NOMO-1 treated with dmso at 0.1 percent for 144 hours (cell line): ENCODE measurements at regions not wholly inside any gene's neighbourhood (a gene's known extent, or its start where the extent isn't known, plus 50 kb on each side); places are given as distances from the start of the nearest gene placed in this dataset.
"Not testable (repeated sequence)": the region's sequence is repeated elsewhere in the genome, so short reads cannot be mapped to it uniquely, and the experiment has no call there.

Source experiments
- DNase-seq: peaks from one replicate; lab custom pipeline; 2025; ENCODE audit not compliant: unreplicated experiment; lab: John Stamatoyannopoulos, UW

- no peak for DNase-seq
Observed at GRCh38 chr9:115300116-115300515, 182.2 kb upstream of the TNC start.

- no peak for DNase-seq
Observed at GRCh38 chr9:115300874-115301273, 182.9 kb upstream of the TNC start.

- no peak for DNase-seq
Observed at GRCh38 chr9:115301581-115301980, 183.6 kb upstream of the TNC start.

GRCh38 chr9:115305543-115305942, 187.6 kb upstream of the TNC start:
- DNase-seq: no peak

DNA sequence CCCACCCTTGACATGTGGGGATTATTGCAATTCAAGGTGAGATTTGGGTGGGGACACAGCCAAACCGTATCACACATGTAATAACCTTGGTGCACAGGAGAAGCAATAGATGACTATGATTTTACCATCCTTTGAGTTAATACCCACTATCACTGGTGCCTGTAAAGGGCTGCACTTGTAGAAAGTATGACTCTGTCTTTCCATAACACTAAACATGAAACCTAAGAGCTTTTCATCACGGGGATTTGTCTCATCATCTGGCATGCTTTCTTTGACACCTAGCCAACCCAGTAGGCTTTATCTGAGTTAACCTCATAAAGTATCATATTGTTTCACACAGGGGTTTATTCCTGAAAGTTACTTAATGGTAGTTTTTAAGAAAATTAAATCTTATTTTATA, 188.9 kb upstream of the TNC start:
- DNase-seq: no peak

GRCh38 chr9:115313545-115313944, 195.6 kb upstream of the TNC start:
- DNase-seq: no peak

- no peak for DNase-seq
Observed at GRCh38 chr9:115326461-115326860, 208.5 kb upstream of the TNC start.

- no peak for DNase-seq
Observed at GRCh38 chr9:115327436-115328122, 209.6 kb upstream of the TNC start.

GRCh38 chr9:115328228-115328627, 210.3 kb upstream of the TNC start:
- no peak for DNase-seq

- no peak for DNase-seq
Observed at GRCh38 chr9:115328677-115329076, 210.7 kb upstream of the TNC start.

DNA sequence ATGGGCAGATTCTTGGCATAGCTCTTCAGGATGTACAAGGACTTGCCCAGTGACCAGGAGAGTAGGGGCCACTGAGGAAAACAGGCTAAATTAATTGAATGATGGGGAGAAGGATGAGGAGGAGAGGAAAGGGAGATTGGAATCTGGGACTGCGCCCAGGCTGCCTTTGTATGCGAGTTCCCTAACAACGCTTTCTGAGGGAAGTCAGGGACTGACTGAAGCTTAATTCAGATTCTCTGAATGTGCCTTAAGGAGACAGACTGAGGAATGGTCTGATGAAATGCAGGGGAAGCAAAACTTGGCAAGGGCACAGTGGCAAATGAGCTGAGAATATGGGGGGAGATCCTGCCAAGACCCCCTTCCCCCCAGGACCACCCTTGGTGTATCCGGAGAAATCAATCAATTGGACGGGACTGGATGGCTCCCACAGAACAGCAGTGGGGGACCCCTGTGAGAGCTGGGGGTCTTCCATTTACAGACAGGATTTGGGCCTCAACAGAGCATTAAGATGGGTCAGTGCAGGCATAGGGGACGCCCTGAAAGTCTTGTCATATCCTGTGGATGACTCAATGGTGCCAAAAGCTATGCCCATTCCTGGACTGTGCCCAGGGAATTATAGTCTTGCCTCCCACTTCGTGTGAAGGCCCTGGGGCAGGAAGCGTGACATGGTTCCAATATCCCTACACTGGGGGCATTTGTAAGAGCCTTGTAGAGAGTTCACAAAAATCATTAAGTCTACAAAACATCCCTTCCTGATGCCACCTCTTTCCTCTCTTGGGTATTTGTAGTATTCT, 215.5 kb upstream of the TNC start:
- no peak for DNase-seq

- no peak for DNase-seq
Observed at GRCh38 chr9:115335439-115335838, 217.5 kb upstream of the TNC start.

DNA sequence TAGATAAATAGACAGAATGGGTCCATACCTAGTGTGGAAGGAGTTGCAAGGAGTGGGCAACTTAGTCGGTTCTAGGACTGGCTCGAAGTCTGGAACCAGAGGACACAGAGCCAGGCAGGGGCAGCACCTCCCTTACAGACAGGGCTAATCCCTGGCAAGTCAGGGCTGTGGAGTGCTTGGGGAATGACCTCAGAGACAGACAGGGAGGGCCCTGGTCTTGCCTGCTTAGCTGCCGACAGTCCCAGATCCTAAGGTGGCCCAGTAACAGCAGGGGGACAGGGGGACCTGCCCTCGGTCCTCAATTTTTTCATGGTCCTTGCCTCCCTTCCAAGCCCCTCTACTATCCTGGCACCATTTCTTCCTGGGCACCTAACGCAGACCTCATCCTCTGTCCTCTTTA, 222.4 kb upstream of the TNC start:
- DNase-seq: no peak

GRCh38 chr9:115341426-115341825, 223.5 kb upstream of the TNC start:
- no peak for DNase-seq

GRCh38 chr9:115347776-115348175, 229.8 kb upstream of the TNC start:
- not testable (repeated sequence) for DNase-seq

- DNase-seq: not testable (repeated sequence)
Observed at GRCh38 chr9:115348936-115349335, 231.0 kb upstream of the TNC start.

GRCh38 chr9:115349542-115349941, 231.6 kb upstream of the TNC start:
- DNase-seq: no peak

GRCh38 chr9:115350548-115350947, 232.6 kb upstream of the TNC start:
- no peak for DNase-seq

DNA sequence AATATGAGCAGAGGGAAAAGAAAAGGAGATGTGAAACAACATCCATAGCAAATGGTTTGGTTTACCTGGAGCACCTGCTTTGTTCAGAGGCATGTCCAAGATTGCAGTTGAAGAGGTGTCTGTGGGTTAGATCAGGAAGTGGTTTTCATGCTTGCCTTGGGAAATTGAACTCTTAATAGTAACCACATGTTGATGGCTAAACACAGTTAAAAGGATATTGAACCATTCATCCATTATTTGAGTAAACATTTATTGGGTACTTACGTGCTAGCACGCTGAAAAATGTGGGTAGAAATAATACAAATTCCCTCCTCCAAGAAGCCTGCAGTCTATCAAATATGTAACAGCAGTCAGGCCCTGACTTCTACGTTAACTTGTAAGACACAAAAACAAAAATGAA, 235.7 kb upstream of the TNC start:
- no peak for DNase-seq

DNA sequence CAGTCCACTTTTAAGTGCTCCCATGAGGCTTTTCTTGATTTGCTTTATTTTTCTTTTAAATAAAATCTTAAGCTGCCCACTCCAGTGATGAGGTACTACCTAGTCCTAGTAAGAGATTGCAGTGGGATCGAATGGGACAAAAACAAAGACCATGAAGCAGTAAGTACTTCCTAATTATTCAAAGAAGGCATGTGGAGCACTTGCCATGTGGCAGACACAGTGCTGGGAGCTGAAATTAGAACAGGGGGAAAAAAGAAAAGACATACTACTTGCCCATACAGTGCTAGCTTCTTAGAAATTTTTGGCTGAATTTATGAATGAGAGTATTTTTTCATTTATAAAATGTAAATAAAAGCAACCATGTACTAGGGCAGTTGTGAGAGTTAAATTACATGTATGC, 239.9 kb upstream of the TNC start:
- DNase-seq: no peak

GRCh38 chr9:115359017-115359780, 241.2 kb upstream of the TNC start:
- no peak for DNase-seq

- no peak for DNase-seq
Observed at GRCh38 chr9:115360122-115360521, 242.2 kb upstream of the TNC start.
